IMR-90 (cell line): ENCODE measurements at regions not wholly inside any gene's neighbourhood (a gene's known extent, or its start where the extent isn't known, plus 50 kb on each side); places are given as distances from the start of the nearest gene placed in this dataset.
A peak's percentile ranks its signal among the peaks of the same experiment; 100 is the strongest.

Experiments used
- ATAC-seq: fragments of 200-7000 bp; cut with Tn5 transposase; 2 replicates; pipeline ENCODE4 v1.9.1; 2020; ENCODE audit warnings: low read depth, mild to moderate bottlenecking, moderate library complexity
- BruUV-seq: library from RNA; stranded (reverse); fragments of 400-500 nt; replicated peaks from 2 replicates; lab custom pipeline; 2021; lab: Mats Ljungman, UMichigan
- CTCF ChIA-PET: fragments of 300-600 bp; formaldehyde crosslinking; extraction: SDS; loops from one replicate; lab custom pipeline; 2021; ENCODE audit warnings: antibody characterized with exemption; lab: Yijun Ruan, JAX
- POLR2A ChIA-PET: fragments of 300-600 bp; sonication (Branson Sonifier 250); formaldehyde crosslinking; loops from one replicate; lab custom pipeline; 2022; ENCODE audit warnings: antibody characterized with exemption; ENCODE audit not compliant: unreplicated experiment; lab: Charles Lee
- DNase-seq: peaks from one replicate; pipeline ENCODE4 v3.0.0; 2013
- H2AFZ ChIP-seq: replicated peaks from 2 replicates; pipeline ENCODE3; 2013; ENCODE audit warnings: low read length, mild to moderate bottlenecking; ENCODE audit not compliant: poor library complexity
- H2AK5ac ChIP-seq: 2 replicates; pipeline ENCODE4 v1.6.1; 2013; ENCODE audit warnings: low read depth, low read length, inconsistent platforms
- H2AK9ac ChIP-seq: replicated peaks from 2 replicates; pipeline ENCODE3; 2013; ENCODE audit warnings: mild to moderate bottlenecking, low read depth, low read length, moderate library complexity; ENCODE audit not compliant: poor library complexity
- H2BK120ac ChIP-seq: 2 replicates; pipeline ENCODE4 v1.6.1; 2013; ENCODE audit warnings: low read depth, low read length, inconsistent platforms
- H2BK15ac ChIP-seq: 3 replicates; pipeline ENCODE4 v1.6.1; 2013; ENCODE audit warnings: low read depth, low read length, inconsistent platforms
- H2BK20ac ChIP-seq: 2 replicates; pipeline ENCODE4 v1.6.1; 2013; ENCODE audit warnings: low read depth, mild to moderate bottlenecking, inconsistent platforms, low read length, moderate library complexity
- H2BK5ac ChIP-seq: 2 replicates; pipeline ENCODE4 v1.6.1; 2013; ENCODE audit warnings: mild to moderate bottlenecking, low read depth, low read length, inconsistent platforms; ENCODE audit not compliant: poor library complexity, severe bottlenecking
- H3K14ac ChIP-seq: replicated peaks from 2 replicates; pipeline ENCODE4 v1.6.1; 2013; ENCODE audit warnings: low read depth, low read length, inconsistent platforms
- H3K18ac ChIP-seq: 2 replicates; pipeline ENCODE4 v1.6.1; 2013; ENCODE audit warnings: low read depth, low read length, control low read depth
- H3K23ac ChIP-seq: 2 replicates; pipeline ENCODE4 v1.6.1; 2013; ENCODE audit warnings: low read depth, low read length, inconsistent platforms
- H3K27ac ChIP-seq: 2 replicates; pipeline ENCODE4 v1.5.1; 2013; ENCODE audit warnings: mild to moderate bottlenecking, control low read depth, low read length; ENCODE audit not compliant: insufficient read depth
- H3K27me3 ChIP-seq: 2 replicates; pipeline ENCODE4 v1.6.1; 2013; ENCODE audit warnings: low read length; ENCODE audit not compliant: control insufficient read depth, insufficient read depth
- H3K36me3 ChIP-seq: 2 replicates; pipeline ENCODE4 v1.6.1; 2013; ENCODE audit warnings: low read length, mixed read lengths; ENCODE audit not compliant: control insufficient read depth, insufficient read depth
- H3K4ac ChIP-seq: 2 replicates; pipeline ENCODE4 v1.6.1; 2013; ENCODE audit warnings: low read depth, low read length, inconsistent platforms
- H3K4me1 ChIP-seq: 2 replicates; pipeline ENCODE4 v1.6.1; 2013; ENCODE audit warnings: low read length, mixed read lengths; ENCODE audit not compliant: control insufficient read depth, insufficient read depth
- H3K4me2 ChIP-seq: 2 replicates; pipeline ENCODE4 v1.6.1; 2013; ENCODE audit warnings: low read depth, mild to moderate bottlenecking, control low read depth, low read length, moderate library complexity
- H3K4me3 ChIP-seq: 2 replicates; pipeline ENCODE4 v1.5.1; 2013; ENCODE audit warnings: low read depth, mild to moderate bottlenecking, control low read depth, low read length, moderate library complexity; ENCODE audit not compliant: insufficient read depth
- H3K56ac ChIP-seq: 2 replicates; pipeline ENCODE4 v1.6.1; 2013; ENCODE audit warnings: low read length, inconsistent platforms; ENCODE audit not compliant: insufficient read depth; ENCODE audit errors: extremely low read depth
- H3K79me1 ChIP-seq, 2 experiments: 2 replicates each; pipeline ENCODE4 v1.6.1; 2013; ENCODE audit warnings: low read length in 2 of 2, inconsistent platforms in 1 of 2, low read depth in 1 of 2
- H3K9ac ChIP-seq: 2 replicates; pipeline ENCODE4 v1.6.1; 2013; ENCODE audit warnings: low read depth, low read length, control low read depth
- H3K9me1 ChIP-seq: 2 replicates; pipeline ENCODE4 v1.6.1; 2013; ENCODE audit warnings: low read length, inconsistent platforms; ENCODE audit not compliant: insufficient read depth
- H3K9me3 ChIP-seq: 2 replicates; pipeline ENCODE4 v1.6.1; 2013; ENCODE audit warnings: low read length; ENCODE audit not compliant: control insufficient read depth, insufficient read depth
- H4K20me1 ChIP-seq: 2 replicates; pipeline ENCODE4 v1.6.1; 2013; ENCODE audit warnings: low read length, inconsistent platforms; ENCODE audit not compliant: insufficient read depth
- H4K5ac ChIP-seq: 2 replicates; pipeline ENCODE4 v1.6.1; 2013; ENCODE audit warnings: mild to moderate bottlenecking, low read depth, low read length, control low read depth
- H4K8ac ChIP-seq, 2 experiments: 2 replicates each; pipeline ENCODE4 v1.6.1; 2013; ENCODE audit warnings: low read depth in 2 of 2, low read length in 2 of 2, control low read depth in 1 of 2, inconsistent platforms in 1 of 2
- H4K91ac ChIP-seq: 2 replicates; pipeline ENCODE4 v1.6.1; 2013; ENCODE audit warnings: low read depth, low read length, inconsistent platforms; ENCODE audit not compliant: insufficient read depth
- BHLHE40 ChIP-seq: fragments of 150-350 bp; IDR thresholded peaks from 2 replicates; pipeline ENCODE4 v1.6.1; 2016; ENCODE audit warnings: mild to moderate bottlenecking, low read depth, low read length
- CEBPB ChIP-seq: IDR thresholded peaks from 2 replicates; pipeline ENCODE4 v1.6.1; 2012; ENCODE audit warnings: low read depth, low read length, improper control_type of control experiment
- RAD21 ChIP-seq: IDR thresholded peaks from 2 replicates; pipeline ENCODE4 v1.6.1; 2012; ENCODE audit warnings: low read length, improper control_type of control experiment
- RCOR1 ChIP-seq: IDR thresholded peaks from 2 replicates; pipeline ENCODE4 v1.6.1; 2012; ENCODE audit warnings: mild to moderate bottlenecking, low read length, improper control_type of control experiment; ENCODE audit not compliant: insufficient replicate concordance
- WGBS, 2 experiments: methylation state at CpG; one replicate each; pipeline versions ENCODE4 v1.1.5 to v1.1.7; 2013; ENCODE audit warnings: missing lambda C conversion rate in 2 of 2; ENCODE audit not compliant: insufficient read length in 1 of 2; ENCODE audit errors: extremely low coverage in 2 of 2; 5-methylcytosine and 5-hydroxymethylcytosine counted together
- dilution Hi-C: fragments of 300-500 bp; cut with HindIII; formaldehyde crosslinking; loops from one replicate; pipeline ENCODE4 v1.14.3; 2018; ENCODE audit warnings: low sequenced_read_pairs; ENCODE audit not compliant: unreplicated experiment
- in situ Hi-C: fragments of 300-500 bp; cut with MboI; formaldehyde crosslinking; loops from 3 replicates; pipeline ENCODE4 v1.14.3; 2019; ENCODE audit warnings: low sequenced_read_pairs, inconsistent platforms, mixed read lengths
- intact Hi-C: fragments of 100-400 bp; cut with micrococcal nuclease; formaldehyde crosslinking; loops from 2 replicates; pipeline ENCODE4 v1.10.0; 2022

DNA sequence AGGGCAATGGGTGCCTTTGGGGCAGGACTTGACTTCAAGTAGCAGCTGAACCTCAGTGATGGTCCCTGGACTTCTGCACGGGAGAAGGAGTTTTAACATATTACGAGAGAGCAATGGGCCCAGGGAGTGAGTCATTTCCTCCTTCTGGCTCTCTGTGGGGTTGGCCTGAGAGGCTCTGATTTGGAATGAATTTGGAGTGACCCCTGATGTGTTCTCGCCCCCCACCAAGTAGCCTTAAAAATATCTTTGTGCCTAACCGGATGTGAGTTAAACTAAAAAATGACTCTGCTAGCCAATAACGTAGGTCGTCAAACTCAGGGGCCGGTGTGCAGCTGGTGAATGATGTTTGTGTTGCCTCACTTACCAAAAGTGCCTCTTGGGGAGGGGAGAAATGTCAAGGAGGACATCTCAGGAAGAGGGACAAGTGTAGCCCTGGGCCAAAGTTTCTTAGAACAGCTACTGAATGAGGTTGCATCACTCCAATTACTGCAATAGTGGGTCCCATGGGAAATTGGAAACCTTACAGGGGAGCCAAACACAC, 656.6 kb downstream of the INHBA start:
- Histone ChIP-seq H3K18ac (no peak overlapping the region; the same call in 1 of the 2 replicates), H3K56ac (no peak overlapping the region), H3K36me3 (no peaks in the 10 kb centered on the region), H3K9me3 (peaks cover 7% of the 10 kb centered on the region; the same call in 1 of the 2 replicates), H4K5ac (no peak overlapping the region), H3K4me2 (no peak overlapping the region), H2AK9ac (no peak overlapping the region), H2BK120ac (peak overlapping the region; percentile 87), H3K9me1 (peaks cover 12% of the 10 kb centered on the region), H2BK20ac (peak overlapping the region; percentile 92), H2AK5ac (peak overlapping the region; percentile 69), H3K27ac (no peak overlapping the region; the same call in 1 of the 2 replicates), H3K4me1 (peaks cover 12% of the 10 kb centered on the region), H3K27me3 (no peaks in the 10 kb centered on the region), H3K4ac (peak overlapping the region; percentile 91), H3K14ac (peak overlapping the region; percentile 53), H3K9ac (no peak overlapping the region), H4K20me1 (no peaks in the 10 kb centered on the region), H2AFZ (peak overlapping the region; percentile 61), H2BK15ac (peak overlapping the region; percentile 38; the same call in 2 of the 3 replicates), H4K8ac (peak overlapping the region; percentile 53 to 61), H3K4me3 (no peak overlapping the region), H2BK5ac (peak overlapping the region; percentile 59), H4K91ac (peak overlapping the region; percentile 53; the same call in 1 of the 2 replicates), H3K79me1 (no peaks in the 10 kb centered on the region), H3K23ac (peak overlapping the region; percentile 58)
- WGBS, 2 experiments = 82% methylated on average over 5 of the region's 7 CpGs; no CpG with 5 or more reads in 1 of the 2 experiments
- dilution Hi-C loops = no loop called here
- ATAC-seq = peak; percentile 57; the same call in 1 of the 2 replicates
- intact Hi-C loops = no loop called here
- in situ Hi-C loops = no loop called here
- DNase-seq = peak; percentile 81
- ChIA-PET CTCF (no interaction called here), POLR2A (no interaction called here)
- BruUV-seq = no TSS peak
- TF ChIP-seq CEBPB (peak; percentile 75), RAD21 (0 out of 2 replicates have a peak, but pooled peaks have one; percentile 2), RCOR1 (no peak), BHLHE40 (peak; percentile 44; the same call in 1 of the 2 replicates)
